GM19023 (cell line): ENCODE measurements at regions not wholly inside any gene's neighbourhood (a gene's known extent, or its start where the extent isn't known, plus 50 kb on each side); places are given as distances from the start of the nearest gene placed in this dataset.
A peak's percentile ranks its signal among the peaks of the same experiment; 100 is the strongest.
"Not testable (repeated sequence)": the region's sequence is repeated elsewhere in the genome, so short reads cannot be mapped to it uniquely, and the experiment has no call there.

Experiments used
- ATAC-seq: cut with Tn5 transposase; IDR thresholded peaks from one replicate; pipeline ENCODE4 v1.9.1; 2021; ENCODE audit warnings: mild to moderate bottlenecking, moderate library complexity; ENCODE audit not compliant: unreplicated experiment

- no peak for ATAC-seq
Measured at GRCh38 chr2:217604527-217605194, 398.1 kb downstream of the TNS1 start.

- ATAC-seq, result no peak
Measured at GRCh38 chr2:217601601-217602000, 401.2 kb downstream of the TNS1 start.

GRCh38 chr2:217599906-217600305 lies 402.9 kb downstream of the TNS1 start:
- no peak for ATAC-seq

GRCh38 chr2:217597681-217598080 lies 405.1 kb downstream of the TNS1 start:
- no peak for ATAC-seq

- no peak for ATAC-seq
Measured at GRCh38 chr2:217597145-217597544, 405.6 kb downstream of the TNS1 start.

GRCh38 chr2:217593732-217594131 lies 409.1 kb downstream of the TNS1 start:
- ATAC-seq, result peak; percentile 77

GRCh38 chr2:217588266-217588665 lies 414.5 kb downstream of the TNS1 start:
- no peak for ATAC-seq

- ATAC-seq, result no peak
Measured at GRCh38 chr2:217585362-217585761, 417.4 kb downstream of the TNS1 start.

- not testable (repeated sequence) for ATAC-seq
Measured at GRCh38 chr2:217580407-217580806, 422.4 kb downstream of the TNS1 start.

GRCh38 chr2:217573571-217573970 lies 429.2 kb downstream of the TNS1 start:
- no peak for ATAC-seq

GRCh38 chr2:217570394-217570793 lies 432.4 kb downstream of the TNS1 start:
- ATAC-seq, result no peak

GRCh38 chr2:217568289-217568971 lies 434.4 kb downstream of the TNS1 start:
- ATAC-seq, result no peak

- ATAC-seq, result no peak
Measured at GRCh38 chr2:217563565-217563964, 439.2 kb downstream of the TNS1 start.

- no peak for ATAC-seq
Measured at GRCh38 chr2:217562871-217563480, 439.8 kb downstream of the TNS1 start.

- ATAC-seq, result no peak
Measured at GRCh38 chr2:217559084-217559483, 443.7 kb downstream of the TNS1 start.

- ATAC-seq, result no peak
Measured at GRCh38 chr2:217555081-217555876, 447.5 kb downstream of the TNS1 start.

GRCh38 chr2:217553679-217554078 lies 449.1 kb downstream of the TNS1 start:
- no peak for ATAC-seq

- no peak for ATAC-seq
Measured at GRCh38 chr2:217553202-217553601, 449.6 kb downstream of the TNS1 start.

GRCh38 chr2:217552081-217552480 lies 450.7 kb downstream of the TNS1 start:
- ATAC-seq, result no peak

GRCh38 chr2:217551252-217551899 lies 451.4 kb downstream of the TNS1 start:
- no peak for ATAC-seq

- no peak for ATAC-seq
Measured at GRCh38 chr2:217539126-217539525, 463.7 kb downstream of the TNS1 start.
